ENCODE measurements at regions not wholly inside any gene's neighbourhood (a gene's known extent, or its start where the extent isn't known, plus 50 kb on each side); places are given as distances from the start of the nearest gene placed in this dataset.

DNA sequence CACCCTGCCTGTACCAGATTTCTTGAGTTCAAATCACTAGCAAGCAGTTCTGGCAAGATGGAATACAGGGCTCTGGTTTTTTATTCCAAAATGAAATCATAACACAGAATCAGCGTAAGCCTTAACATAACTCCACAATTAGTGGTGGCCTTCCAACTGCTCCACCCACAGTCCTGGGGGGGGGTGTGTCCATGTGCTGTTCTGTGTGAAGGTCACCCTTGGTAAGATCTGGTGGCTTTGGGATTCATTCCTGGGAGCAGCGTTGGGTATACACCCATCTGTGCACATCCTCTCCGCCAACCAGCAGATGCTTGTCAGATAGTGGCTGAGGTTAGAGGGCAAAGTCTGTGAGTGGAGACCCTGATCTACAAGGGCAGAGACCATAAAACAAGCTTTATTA, 49.9 kb upstream of the CD83 start:
- TF ChIP-seq POLR2A (IDR thresholded peaks at IDR 0.05; ENCODE audit: low read length) = no peak
- TF ChIP-seq GATA1 (IDR thresholded peaks at IDR 0.05; ENCODE audit: low read depth, low read length) = no peak

Data from erythroblast (primary cell).